Adrenal gland (tissue), 9 donors: ENCODE measurements at regions not wholly inside any gene's neighbourhood (a gene's known extent, or its start where the extent isn't known, plus 50 kb on each side); places are given as distances from the start of the nearest gene placed in this dataset.

ENCODE experiments used
- DNase-seq, 7 donors: peaks; one replicate each; pipeline ENCODE4 v3.0.0-alpha.2; 2019 to 2020
- H3K27ac ChIP-seq, 5 donors: fragments of 200-600 bp; sonication (generic) in 4 of 5; 1 replicate in 3 of 5; 2 replicates in 2 of 5; pipeline versions ENCODE4 v1.5.1 to v1.8.0; 2016 to 2020; ENCODE audit warnings: mild to moderate bottlenecking in 1 of 5
- H3K27me3 ChIP-seq: fragments of 200-600 bp; 2 replicates; pipeline ENCODE4 v1.8.0; 2021
- H3K36me3 ChIP-seq, 2 donors: fragments of 200-600 bp; replicated peaks in 1 of 2; 1 replicate in 1 of 2; 2 replicates in 1 of 2; pipeline versions ENCODE4 v1.5.1 to v1.8.0; 2018 to 2022
- H3K4me1 ChIP-seq, 2 donors: fragments of 200-600 bp; replicated peaks in 1 of 2; 1 replicate in 1 of 2; 2 replicates in 1 of 2; pipeline versions ENCODE4 v1.5.1 to v1.8.0; 2018 to 2021
- H3K4me3 ChIP-seq, 4 donors: fragments of 200-600 bp; sonication (generic) in 3 of 4; one replicate each; pipeline ENCODE4 v1.5.1; 2016 to 2018
- H3K9me3 ChIP-seq, 3 donors: fragments of 200-600 bp; sonication (generic) in 1 of 3; replicated peaks in 1 of 3; 1 replicate in 2 of 3; 2 replicates in 1 of 3; pipeline versions ENCODE4 v1.5.1 to v1.8.0; 2016 to 2021
- CTCF ChIP-seq, 6 experiments: fragments of 450-650 bp in 4 of 6; fragments of 200-600 bp in 2 of 6; sonication (generic) in 1 of 6; IDR thresholded peaks; 1 replicate in 5 of 6; 2 replicates in 1 of 6; pipeline versions ENCODE4 v1.5.1 to v1.8.0; 2016 to 2021; ENCODE audit warnings: antibody characterized with exemption in 6 of 6, mild to moderate bottlenecking in 2 of 6, moderate library complexity in 1 of 6
- POLR2A ChIP-seq, 2 donors: fragments of 450-650 bp; IDR thresholded peaks; one replicate each; pipeline ENCODE4 v1.6.1; 2017; ENCODE audit warnings: antibody characterized with exemption in 2 of 2, mild to moderate bottlenecking in 2 of 2, moderate library complexity in 1 of 2
- WGBS, 4 donors: extraction: QIAGEN DNeasy Blood & Tissue Kit in 2 of 4; methylation state at CpG; one replicate each; pipeline versions ENCODE4 v1.1.5 to v1.1.7; 2013 to 2017; 5-methylcytosine and 5-hydroxymethylcytosine counted together
- intact Hi-C, 2 donors: fragments of 100-400 bp; cut with DNase I; formaldehyde crosslinking; loops; one replicate each; pipeline versions ENCODE4 v1.14.1 to v1.15.0; 2022 to 2023
- donor health status: healthy with polysubstance abuse.
- donor health status: Bipolar disorder and iron deficiency.
- donor health status: DM: yes; HTN: yes; CAD: no.
- donor health status: DM: no; HTN: no; CAD: no.
- donor health status: DM: no; HTN: no; CAD: no.

- no peaks in the 10 kb centered on the region for H3K36me3 ChIP-seq
- intact Hi-C loops, result no loop called here
- H3K9me3 ChIP-seq, result no peaks in the 10 kb centered on the region
- H3K4me3 ChIP-seq, result no peak overlapping the region
- WGBS, 4 donors, result 32 to 35% (median 33%) methylated on average over 7 to 9 of the region's 9 CpGs
- no peak for TF ChIP-seq POLR2A (IDR thresholded peaks at IDR 0.05)
- no peak for TF ChIP-seq CTCF (IDR thresholded peaks at IDR 0.05)
- peak in 6 of 7 donors; percentile 55 to 78 (median 68) for DNase-seq
- no peaks in the 10 kb centered on the region for H3K27me3 ChIP-seq
- H3K4me1 ChIP-seq, result peaks cover 16% of the 10 kb centered on the region in 2 donors
- peak overlapping the region in 3 of 5 donors; percentile 7 to 62 (median 16) for H3K27ac ChIP-seq
These were observed 324.2 kb upstream of the COBL start for GRCh38 chr7:51640841-51641240.

- intact Hi-C loops, result no loop called here
- peak overlapping the region in 3 of 5 donors; percentile 7 to 45 (median 16) for H3K27ac ChIP-seq
- H3K27me3 ChIP-seq, result no peaks in the 10 kb centered on the region
- H3K9me3 ChIP-seq, result no peaks in the 10 kb centered on the region
- peak in 2 of 6 experiments; percentile 21 to 26 for TF ChIP-seq CTCF (IDR thresholded peaks at IDR 0.05)
- no peak for TF ChIP-seq POLR2A (IDR thresholded peaks at IDR 0.05)
- no peak overlapping the region for H3K4me3 ChIP-seq
- 48 to 53% (median 50%) methylated on average over 12 of the region's 12 CpGs for WGBS, 4 donors
- peaks cover 16% of the 10 kb centered on the region in 2 donors for H3K4me1 ChIP-seq
- no peaks in the 10 kb centered on the region for H3K36me3 ChIP-seq
- DNase-seq, result peak in 5 of 7 donors; percentile 22 to 44 (median 39)
These were observed 323.2 kb upstream of the COBL start for GRCh38 chr7:51639661-51640334.

- Histone ChIP-seq H3K36me3 (no peaks in the 10 kb centered on the region), H3K27ac (no peak overlapping the region), H3K4me3 (no peak overlapping the region), H3K4me1 (peaks cover 16% of the 10 kb centered on the region in 2 donors), H3K27me3 (no peaks in the 10 kb centered on the region), H3K9me3 (no peaks in the 10 kb centered on the region)
- TF ChIP-seq POLR2A (IDR thresholded peaks at IDR 0.05) (no peak), CTCF (IDR thresholded peaks at IDR 0.05) (no peak)
- 85 to 89% (median 87%) methylated on average over 3 of the region's 3 CpGs for WGBS, 4 donors
- intact Hi-C loops, result no loop called here
- no peak for DNase-seq
These were observed 319.9 kb upstream of the COBL start for GRCh38 chr7:51636503-51636902.

- intact Hi-C loops, result no loop called here
- TF ChIP-seq CTCF (IDR thresholded peaks at IDR 0.05) (no peak), POLR2A (IDR thresholded peaks at IDR 0.05) (no peak)
- Histone ChIP-seq H3K27me3 (no peaks in the 10 kb centered on the region), H3K4me1 (peaks cover 10 to 15% of the 10 kb centered on the region in 2 donors), H3K9me3 (no peaks in the 10 kb centered on the region), H3K36me3 (no peaks in the 10 kb centered on the region), H3K27ac (no peak overlapping the region), H3K4me3 (no peak overlapping the region)
- WGBS, 4 donors, result 84 to 90% (median 86%) methylated on average over 5 of the region's 5 CpGs
- no peak for DNase-seq
These were observed 319.2 kb upstream of the COBL start for GRCh38 chr7:51635775-51636174.
